ENCODE measurements at regions not wholly inside any gene's neighbourhood (a gene's known extent, or its start where the extent isn't known, plus 50 kb on each side); places are given as distances from the start of the nearest gene placed in this dataset.

- no peaks in the 10 kb centered on the region for H3K4me1 ChIP-seq (ENCODE audit: control insufficient read depth, extremely low read depth, insufficient read depth, low read length)
- dilution Hi-C loops (cut with MboI; ENCODE audit: extremely low pct_ligation_motif_present, low sequenced_read_pairs), result no loop called here
- no peak overlapping the region for H3K4me3 ChIP-seq (ENCODE audit: control insufficient read depth in 2 of 3, extremely low read depth in 1 of 3, insufficient read depth in 2 of 3, low read depth in 1 of 3, low read length in 3 of 3)
- H3K27me3 ChIP-seq (ENCODE audit: control insufficient read depth, extremely low read depth, insufficient read depth, low read length), result no peaks in the 10 kb centered on the region
- H2AFZ ChIP-seq (ENCODE audit: control insufficient read depth, low read length), result no peak overlapping the region
- FAIRE-seq, result no peak
- H3K9me3 ChIP-seq (ENCODE audit: control insufficient read depth, low read depth, low read length), result no peaks in the 10 kb centered on the region
- TF ChIP-seq CTCF (optimal IDR thresholded peaks at IDR 0.05 in 1 of 3, IDR thresholded peaks at IDR 0.05 in 1 of 3, conservative IDR thresholded peaks at IDR 0.05 in 1 of 3; ENCODE audit: extremely low read depth in 1 of 3, insufficient read depth in 2 of 3, low read length in 3 of 3) (no peak), EZH2 (IDR thresholded peaks at IDR 0.05; ENCODE audit: low read length) (no peak)
- H3K27ac ChIP-seq (ENCODE audit: control insufficient read depth, insufficient read depth, low read length), result no peak overlapping the region
- H4K20me1 ChIP-seq (ENCODE audit: control insufficient read depth, extremely low read depth, insufficient read depth, low read length), result no peaks in the 10 kb centered on the region
- no peak overlapping the region for H3K9ac ChIP-seq (ENCODE audit: control insufficient read depth, extremely low read depth, insufficient read depth, low read length)
- no peaks in the 10 kb centered on the region for H3K9me1 ChIP-seq (ENCODE audit: control insufficient read depth, extremely low read depth, insufficient read depth, low read length)
- no peaks in the 10 kb centered on the region for H3K36me3 ChIP-seq (ENCODE audit: control insufficient read depth in 2 of 2, extremely low read depth in 1 of 2, insufficient read depth in 2 of 2, low read length in 2 of 2)
- no peak for DNase-seq (ENCODE audit: low read depth, low spot score)
- H3K79me2 ChIP-seq (ENCODE audit: control insufficient read depth, insufficient read depth, low read length), result no peaks in the 10 kb centered on the region
- H3K4me2 ChIP-seq (ENCODE audit: control insufficient read depth, extremely low read depth, insufficient read depth, low read depth, low read length), result no peak overlapping the region
Measured at GRCh38 chr2:52775674-52776073, 991.9 kb upstream of the CHAC2 start.

GRCh38 chr2:52765735-52766134 is 1001.9 kb upstream of the CHAC2 start:
- TF ChIP-seq CTCF (optimal IDR thresholded peaks at IDR 0.05 in 1 of 3, IDR thresholded peaks at IDR 0.05 in 1 of 3, conservative IDR thresholded peaks at IDR 0.05 in 1 of 3; ENCODE audit: extremely low read depth in 1 of 3, insufficient read depth in 2 of 3, low read length in 3 of 3) (no peak), EZH2 (IDR thresholded peaks at IDR 0.05; ENCODE audit: low read length) (no peak)
- DNase-seq (ENCODE audit: low read depth, low spot score), result no peak
- FAIRE-seq, result no peak
- dilution Hi-C loops (cut with MboI; ENCODE audit: extremely low pct_ligation_motif_present, low sequenced_read_pairs), result no loop called here
- Histone ChIP-seq H3K4me2 (ENCODE audit: control insufficient read depth, extremely low read depth, insufficient read depth, low read depth, low read length) (no peak overlapping the region), H3K79me2 (ENCODE audit: control insufficient read depth, insufficient read depth, low read length) (no peaks in the 10 kb centered on the region), H3K4me3 (ENCODE audit: control insufficient read depth in 2 of 3, extremely low read depth in 1 of 3, insufficient read depth in 2 of 3, low read depth in 1 of 3, low read length in 3 of 3) (no peak overlapping the region), H3K36me3 (ENCODE audit: control insufficient read depth in 2 of 2, extremely low read depth in 1 of 2, insufficient read depth in 2 of 2, low read length in 2 of 2) (no peaks in the 10 kb centered on the region), H3K27ac (ENCODE audit: control insufficient read depth, insufficient read depth, low read length) (no peak overlapping the region), H3K9me3 (ENCODE audit: control insufficient read depth, low read depth, low read length) (no peaks in the 10 kb centered on the region), H3K27me3 (ENCODE audit: control insufficient read depth, extremely low read depth, insufficient read depth, low read length) (no peaks in the 10 kb centered on the region), H3K4me1 (ENCODE audit: control insufficient read depth, extremely low read depth, insufficient read depth, low read length) (no peaks in the 10 kb centered on the region), H2AFZ (ENCODE audit: control insufficient read depth, low read length) (no peak overlapping the region), H3K9ac (ENCODE audit: control insufficient read depth, extremely low read depth, insufficient read depth, low read length) (no peak overlapping the region), H3K9me1 (ENCODE audit: control insufficient read depth, extremely low read depth, insufficient read depth, low read length) (no peaks in the 10 kb centered on the region), H4K20me1 (ENCODE audit: control insufficient read depth, extremely low read depth, insufficient read depth, low read length) (no peaks in the 10 kb centered on the region)
